Subcutaneous abdominal adipose tissue (tissue), 5 donors: ENCODE measurements at regions not wholly inside any gene's neighbourhood (a gene's known extent, or its start where the extent isn't known, plus 50 kb on each side); places are given as distances from the start of the nearest gene placed in this dataset.
"Not testable (repeated sequence)": the region's sequence is repeated elsewhere in the genome, so short reads cannot be mapped to it uniquely, and the experiment has no call there.

Experiments used
- H3K27ac ChIP-seq: one replicate; pipeline ENCODE4 v1.7.0; 2013; ENCODE audit warnings: low read depth, mild to moderate bottlenecking, inconsistent platforms, low read length, moderate library complexity
- H3K27me3 ChIP-seq, 5 donors: one replicate each; pipeline ENCODE4 v1.7.0; 2013; ENCODE audit warnings: low read length in 5 of 5, inconsistent platforms in 1 of 5; ENCODE audit not compliant: control insufficient read depth in 5 of 5, insufficient read depth in 4 of 5
- H3K36me3 ChIP-seq, 5 donors: one replicate each; pipeline ENCODE4 v1.7.0; 2013; ENCODE audit warnings: low read length in 5 of 5; ENCODE audit not compliant: control insufficient read depth in 5 of 5, insufficient read depth in 5 of 5
- H3K4me1 ChIP-seq, 5 donors: one replicate each; pipeline ENCODE4 v1.7.0; 2013; ENCODE audit warnings: low read length in 5 of 5, mild to moderate bottlenecking in 3 of 5, moderate library complexity in 1 of 5; ENCODE audit not compliant: control insufficient read depth in 5 of 5, insufficient read depth in 5 of 5
- H3K4me3 ChIP-seq, 5 donors: one replicate each; pipeline ENCODE4 v1.7.0; 2013; ENCODE audit warnings: low read length in 5 of 5, low read depth in 1 of 5
- H3K9ac ChIP-seq, 5 donors: one replicate each; pipeline ENCODE4 v1.7.0; 2013; ENCODE audit warnings: low read length in 5 of 5, mild to moderate bottlenecking in 4 of 5, moderate library complexity in 3 of 5
- H3K9me3 ChIP-seq, 5 donors: one replicate each; pipeline ENCODE4 v1.7.0; 2013; ENCODE audit warnings: low read length in 5 of 5; ENCODE audit not compliant: control insufficient read depth in 5 of 5
- donor health status: healthy.
- donor health status: healthy.
- donor health status: healthy.
- donor health status: healthy.
- donor health status: healthy.

- Histone ChIP-seq H3K27ac (no peak overlapping the region), H3K27me3 (no peaks in the 10 kb centered on the region), H3K9me3 (no peaks in the 10 kb centered on the region)
Observed at GRCh38 chr16:79887541-79888540, 287.3 kb upstream of the MAF start.

DNA sequence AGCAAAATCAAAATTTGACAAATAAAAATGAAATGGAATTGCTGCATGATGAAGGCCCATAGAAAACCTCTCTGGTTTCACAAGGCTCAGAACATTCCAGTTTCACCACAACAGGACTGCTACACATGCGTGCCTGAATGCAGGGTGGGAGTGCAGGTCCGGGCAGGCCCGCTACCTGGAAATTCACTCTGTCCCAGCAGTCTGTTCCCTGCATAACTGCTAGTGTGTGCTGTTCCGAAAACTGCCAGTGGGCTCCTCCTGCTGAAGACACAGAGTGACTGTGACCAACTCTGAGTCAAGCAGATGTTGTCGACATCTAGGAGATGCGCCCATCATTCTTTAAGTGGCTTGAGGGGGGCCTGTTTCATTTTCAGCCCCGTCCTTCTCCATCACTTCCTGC lies 284.8 kb upstream of the MAF start:
- H3K9me3 ChIP-seq: no peaks in the 10 kb centered on the region
- no peak overlapping the region for H3K9ac ChIP-seq
- H3K27me3 ChIP-seq: no peaks in the 10 kb centered on the region
- H3K27ac ChIP-seq: no peak overlapping the region
- H3K36me3 ChIP-seq: no peaks in the 10 kb centered on the region
- H3K4me1 ChIP-seq: no peaks in the 10 kb centered on the region
- H3K4me3 ChIP-seq: no peak overlapping the region

More at GRCh38 chr16:79887541-79888540, 287.3 kb upstream of the MAF start:
- H3K36me3 ChIP-seq: no peaks in the 10 kb centered on the region
- no peak overlapping the region for H3K4me3 ChIP-seq
- H3K9ac ChIP-seq: no peak overlapping the region
- H3K4me1 ChIP-seq: no peaks in the 10 kb centered on the region

GRCh38 chr16:79883494-79883893 lies 283.0 kb upstream of the MAF start:
- Histone ChIP-seq H3K9me3 (no peaks in the 10 kb centered on the region), H3K27ac (no peak overlapping the region), H3K27me3 (no peaks in the 10 kb centered on the region), H3K9ac (no peak overlapping the region), H3K4me1 (no peaks in the 10 kb centered on the region), H3K36me3 (no peaks in the 10 kb centered on the region), H3K4me3 (no peak overlapping the region)

GRCh38 chr16:79882340-79883005 lies 281.9 kb upstream of the MAF start:
- Histone ChIP-seq H3K9me3 (no peaks in the 10 kb centered on the region), H3K4me1 (no peaks in the 10 kb centered on the region), H3K36me3 (no peaks in the 10 kb centered on the region), H3K4me3 (no peak overlapping the region), H3K27ac (no peak overlapping the region), H3K9ac (no peak overlapping the region), H3K27me3 (no peaks in the 10 kb centered on the region)

- not testable (repeated sequence) for H3K4me3 ChIP-seq, H3K36me3 ChIP-seq, H3K27me3 ChIP-seq, H3K4me1 ChIP-seq, H3K9ac ChIP-seq, H3K27ac ChIP-seq, H3K9me3 ChIP-seq
Observed at GRCh38 chr16:79881107-79881506, 280.6 kb upstream of the MAF start.

DNA sequence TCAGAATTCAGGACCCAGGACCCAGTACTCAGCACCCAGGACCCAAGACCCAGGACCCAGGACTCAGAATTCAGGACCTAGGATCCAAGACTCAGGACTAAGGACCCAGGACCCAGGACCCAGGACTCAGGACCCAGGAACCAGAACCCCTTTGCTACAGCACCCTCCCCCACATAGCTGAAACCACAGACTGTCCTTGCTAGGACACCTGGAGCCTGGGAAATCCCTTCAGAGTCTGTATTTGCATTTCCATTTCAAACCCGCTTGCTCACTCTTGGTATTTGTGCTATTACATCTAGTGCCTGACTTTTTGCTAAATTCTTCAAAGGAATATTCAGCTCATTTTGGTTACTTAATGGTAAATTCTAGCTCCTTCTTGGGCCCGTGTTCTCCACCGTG lies 275.8 kb upstream of the MAF start:
- H3K27me3 ChIP-seq: peaks cover 0 to 2% (median 0%) of the 10 kb centered on the region in 5 donors
- no peaks in the 10 kb centered on the region for H3K9me3 ChIP-seq
- no peak overlapping the region for H3K4me3 ChIP-seq
- no peak overlapping the region for H3K9ac ChIP-seq
- no peak overlapping the region for H3K27ac ChIP-seq
- H3K36me3 ChIP-seq: no peaks in the 10 kb centered on the region
- H3K4me1 ChIP-seq: no peaks in the 10 kb centered on the region

DNA sequence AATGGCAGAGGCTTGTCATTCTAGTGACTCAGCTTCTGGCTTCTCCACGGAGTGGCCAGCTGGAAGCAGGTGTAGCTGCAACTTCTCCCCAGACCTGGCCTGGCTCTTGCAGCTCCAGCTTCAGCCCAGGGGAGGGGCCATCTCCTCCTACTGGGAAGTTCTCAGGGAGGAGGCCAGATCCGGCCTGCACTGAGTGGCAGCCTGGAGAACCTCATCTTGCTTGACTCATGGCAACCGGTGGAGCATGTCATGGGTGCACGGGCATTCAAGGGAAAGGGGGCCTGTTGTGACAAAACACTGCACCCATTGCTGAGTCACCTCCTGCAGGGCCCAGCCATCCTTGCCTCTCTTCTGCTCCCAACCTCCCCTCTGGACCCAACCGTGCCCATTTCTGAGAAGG lies 273.9 kb upstream of the MAF start:
- Histone ChIP-seq H3K27me3 (peaks cover 0 to 2% (median 0%) of the 10 kb centered on the region in 5 donors), H3K27ac (no peak overlapping the region), H3K9ac (no peak overlapping the region), H3K4me3 (no peak overlapping the region), H3K4me1 (no peaks in the 10 kb centered on the region), H3K36me3 (no peaks in the 10 kb centered on the region), H3K9me3 (no peaks in the 10 kb centered on the region)

GRCh38 chr16:79873825-79874224 lies 273.3 kb upstream of the MAF start:
- Histone ChIP-seq H3K4me3 (no peak overlapping the region), H3K9me3 (no peaks in the 10 kb centered on the region), H3K9ac (no peak overlapping the region), H3K27me3 (peaks cover 0 to 2% (median 0%) of the 10 kb centered on the region in 5 donors), H3K4me1 (no peaks in the 10 kb centered on the region), H3K27ac (no peak overlapping the region), H3K36me3 (no peaks in the 10 kb centered on the region)

DNA sequence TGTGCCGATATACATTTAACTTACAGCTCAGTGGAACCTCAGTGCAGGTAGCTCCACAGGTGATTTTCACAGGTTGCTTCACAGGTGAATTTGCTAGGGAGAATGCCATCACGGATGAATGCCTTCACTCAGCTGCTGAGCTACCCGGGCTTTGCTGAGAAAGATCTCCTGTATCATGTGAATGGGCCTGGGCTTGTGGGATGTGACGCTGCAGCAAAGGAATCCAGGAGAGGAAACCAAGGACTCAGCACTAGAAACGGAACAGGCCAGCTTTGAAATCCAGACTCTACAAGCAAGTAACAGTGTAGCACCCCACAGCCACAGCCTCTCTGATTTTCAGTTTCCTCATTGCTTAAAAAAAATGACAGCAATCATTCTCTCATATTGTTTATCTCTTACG lies 271.4 kb upstream of the MAF start:
- Histone ChIP-seq H3K4me1 (no peaks in the 10 kb centered on the region), H3K4me3 (no peak overlapping the region), H3K36me3 (no peaks in the 10 kb centered on the region), H3K9me3 (no peaks in the 10 kb centered on the region), H3K27ac (no peak overlapping the region), H3K9ac (no peak overlapping the region), H3K27me3 (peaks cover 0 to 2% (median 0%) of the 10 kb centered on the region in 5 donors)
